Activated CD4-positive, alpha-beta T cell treated with anti-CD3 and anti-CD28 coated beads, Interleukin-2, Interleukin-6, amounts not matched to agents 100 ng/mL and 50 ng/mL, durations not matched to agents 16 hours and 8 hours (primary cell): ENCODE measurements at regions not wholly inside any gene's neighbourhood (a gene's known extent, or its start where the extent isn't known, plus 50 kb on each side); places are given as distances from the start of the nearest gene placed in this dataset.

Experiments used
- DNase-seq: peaks from one replicate; pipeline ENCODE4 v3.0.0-alpha.2; 2020

DNA sequence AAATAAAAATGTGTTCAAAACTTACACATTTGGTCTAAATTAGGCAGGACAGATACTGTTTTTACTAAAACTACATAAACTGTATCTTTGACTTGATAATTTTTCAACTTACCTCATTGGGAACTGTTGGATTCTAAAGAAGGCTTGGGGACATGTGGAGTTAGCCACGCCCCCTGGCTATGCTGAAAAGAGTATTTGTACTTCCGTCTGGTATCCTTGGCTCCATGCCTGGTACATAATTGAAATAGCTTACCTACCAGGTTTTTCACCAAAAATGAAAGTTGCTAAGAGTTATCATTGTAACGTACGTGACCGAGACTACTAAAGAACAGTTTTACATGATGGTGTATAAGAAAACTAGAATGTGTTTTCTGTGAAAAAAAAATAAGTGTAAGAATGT, 604.8 kb upstream of the IGFBP3 start:
- DNase-seq = no peak

GRCh38 chr7:46524350-46524749, 603.3 kb upstream of the IGFBP3 start:
- DNase-seq = no peak

DNA sequence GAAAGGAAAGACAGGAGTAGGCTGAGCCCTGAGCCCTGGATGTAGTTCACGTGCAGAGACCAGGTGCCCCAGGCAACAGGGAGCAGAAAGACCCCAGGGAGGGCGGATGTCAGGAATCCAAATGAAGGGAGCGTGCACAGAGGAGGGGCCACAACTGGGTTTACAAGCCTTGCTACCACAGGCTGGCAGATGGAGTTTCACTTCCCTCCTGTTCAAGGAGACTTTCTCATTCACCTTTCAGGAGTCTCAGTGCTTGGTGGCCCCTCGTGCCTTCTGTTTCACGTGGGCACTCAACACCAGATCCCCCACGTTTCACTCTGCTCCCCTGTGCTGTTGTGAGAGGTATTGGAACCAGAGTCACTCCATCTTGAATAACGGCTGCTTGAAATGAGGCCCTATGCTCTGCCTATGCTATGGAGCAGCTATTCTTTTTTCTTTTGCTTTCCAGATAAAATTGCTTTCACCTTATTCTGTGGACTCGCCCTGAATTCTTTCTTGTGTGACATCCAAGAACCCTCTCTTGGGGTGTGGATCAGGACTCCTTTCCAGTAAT, 601.4 kb upstream of the IGFBP3 start:
- no peak for DNase-seq

DNA sequence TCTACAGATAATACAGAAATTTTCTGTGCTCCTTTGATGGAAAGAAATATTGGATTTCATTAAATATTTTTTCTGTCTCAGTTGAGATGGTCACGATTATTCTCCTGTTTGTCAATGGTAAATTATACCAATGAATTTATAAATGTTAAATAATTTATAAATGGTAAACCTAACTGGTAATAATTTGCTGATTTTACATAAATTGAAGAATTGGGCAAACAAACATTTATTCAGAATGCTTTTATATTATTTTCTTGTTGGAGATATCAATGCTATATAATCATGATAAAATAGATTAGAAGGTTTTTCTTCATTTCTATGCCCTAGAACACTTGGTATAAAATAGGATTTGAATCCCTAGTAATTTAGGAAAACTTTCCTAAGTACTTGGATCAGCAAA, 597.6 kb upstream of the IGFBP3 start:
- DNase-seq = no peak

- DNase-seq = no peak
Observed at GRCh38 chr7:46515844-46516590, 594.9 kb upstream of the IGFBP3 start.

DNA sequence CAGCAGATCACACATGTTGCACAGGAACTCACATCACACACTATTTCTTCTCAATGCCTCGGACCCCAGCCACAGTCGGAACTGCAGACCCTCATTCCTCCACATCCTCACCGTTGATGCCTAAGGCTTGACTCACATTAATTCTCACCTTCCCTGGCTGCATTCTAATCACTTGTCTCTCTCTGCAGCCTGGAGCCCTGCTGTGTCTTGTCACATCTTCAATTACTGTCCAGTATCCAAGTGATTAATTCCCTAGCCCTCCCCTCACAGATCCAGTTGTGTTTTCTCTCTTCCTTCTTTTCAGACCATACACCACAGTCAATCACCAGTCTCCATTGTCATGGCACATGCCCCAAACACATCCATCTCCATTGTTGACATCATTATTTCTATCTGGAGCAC, 592.4 kb upstream of the IGFBP3 start:
- no peak for DNase-seq

- no peak for DNase-seq
Observed at GRCh38 chr7:46512891-46513413, 591.9 kb upstream of the IGFBP3 start.

GRCh38 chr7:46511442-46512215, 590.6 kb upstream of the IGFBP3 start:
- no peak for DNase-seq

DNA sequence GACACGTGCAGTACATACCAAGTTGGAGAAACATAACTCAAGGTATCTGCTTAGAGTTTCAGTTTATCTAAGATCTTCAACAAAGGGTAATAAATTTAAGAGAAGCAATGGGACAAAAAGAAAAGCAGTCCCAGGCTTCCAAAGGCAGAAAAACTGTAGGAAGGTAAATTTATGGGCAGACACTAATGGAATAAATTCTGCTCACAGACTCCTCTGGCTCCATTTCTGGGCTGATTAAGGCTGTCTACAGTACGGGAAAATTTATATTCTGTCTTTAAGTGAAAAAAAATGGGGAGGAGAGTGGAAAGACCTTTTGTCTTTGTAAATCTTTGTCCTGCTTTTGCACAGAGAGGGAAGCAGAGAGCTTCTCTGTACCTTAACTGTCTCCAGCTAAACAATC, 587.5 kb upstream of the IGFBP3 start:
- no peak for DNase-seq

- no peak for DNase-seq
Observed at GRCh38 chr7:46507560-46507959, 586.5 kb upstream of the IGFBP3 start.

- no peak for DNase-seq
Observed at GRCh38 chr7:46494441-46494840, 573.4 kb upstream of the IGFBP3 start.

DNA sequence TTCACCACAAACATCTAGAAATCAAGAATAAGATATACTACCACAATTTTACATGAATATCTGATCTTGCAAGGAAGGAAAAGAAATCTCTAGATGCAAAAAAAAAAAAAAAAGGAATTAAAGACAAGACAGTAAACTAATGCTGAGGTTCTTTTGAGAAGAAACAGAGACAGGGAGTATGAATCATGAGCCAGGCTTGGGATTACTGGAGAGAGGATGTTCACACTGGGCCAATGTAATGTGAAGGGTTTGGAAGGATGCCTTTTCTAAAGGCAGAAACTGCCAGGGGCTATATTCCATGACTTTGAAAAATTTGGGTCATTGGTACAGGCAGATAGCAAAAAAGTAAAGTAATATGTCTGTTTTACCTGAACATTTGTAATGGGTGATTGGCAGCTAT, 573.0 kb upstream of the IGFBP3 start:
- no peak for DNase-seq

- DNase-seq = no peak
Observed at GRCh38 chr7:46493196-46493595, 572.1 kb upstream of the IGFBP3 start.

GRCh38 chr7:46492466-46492865, 571.4 kb upstream of the IGFBP3 start:
- no peak for DNase-seq

DNA sequence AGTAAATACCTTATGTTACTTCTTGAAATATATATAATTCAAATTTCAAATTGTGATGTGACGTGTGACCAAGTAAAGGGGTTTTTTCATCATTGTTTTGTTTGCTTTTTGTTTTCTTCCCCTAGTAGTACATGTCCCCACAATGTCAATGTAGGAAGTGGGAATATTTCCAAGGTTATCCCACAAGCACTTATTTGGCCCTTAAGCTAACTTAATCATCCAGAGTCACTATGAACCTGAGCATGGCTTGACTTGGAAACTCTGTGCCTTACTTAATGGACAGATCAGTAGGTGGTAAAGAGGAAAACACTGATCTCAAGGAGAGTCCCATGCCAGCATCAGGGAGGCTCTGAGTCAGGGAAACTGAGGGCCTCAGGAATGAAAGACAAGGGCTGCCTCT, 569.3 kb upstream of the IGFBP3 start:
- no peak for DNase-seq

GRCh38 chr7:46489106-46489505, 568.0 kb upstream of the IGFBP3 start:
- no peak for DNase-seq

DNA sequence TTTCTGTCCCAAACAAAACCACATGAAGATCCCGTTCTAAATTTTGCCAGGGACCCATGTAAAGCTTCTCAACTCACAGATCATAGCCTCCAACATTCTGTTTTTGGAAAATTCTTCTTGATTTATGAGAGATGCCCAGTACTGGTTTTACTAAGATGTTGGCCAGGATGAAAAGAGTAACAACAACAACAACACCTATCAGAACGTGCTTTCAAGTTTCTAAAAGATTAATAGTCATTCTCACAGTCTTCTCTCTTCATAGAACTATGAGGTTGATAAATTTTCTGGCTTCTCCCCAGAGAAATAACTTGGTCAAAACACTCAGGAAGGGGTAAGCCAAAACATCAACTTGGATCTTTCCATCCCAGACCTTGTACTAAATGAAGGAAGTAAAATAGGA, 567.5 kb upstream of the IGFBP3 start:
- no peak for DNase-seq

GRCh38 chr7:46486256-46487206, 565.5 kb upstream of the IGFBP3 start:
- DNase-seq = no peak

- no peak for DNase-seq
Observed at GRCh38 chr7:46485481-46486065, 564.5 kb upstream of the IGFBP3 start.

- no peak for DNase-seq
Observed at GRCh38 chr7:46484906-46485305, 563.8 kb upstream of the IGFBP3 start.

GRCh38 chr7:46480619-46481018, 559.5 kb upstream of the IGFBP3 start:
- no peak for DNase-seq

GRCh38 chr7:46479680-46480079, 558.6 kb upstream of the IGFBP3 start:
- DNase-seq = no peak
